ENCODE measurements at regions not wholly inside any gene's neighbourhood (a gene's known extent, or its start where the extent isn't known, plus 50 kb on each side); places are given as distances from the start of the nearest gene placed in this dataset.

DNA sequence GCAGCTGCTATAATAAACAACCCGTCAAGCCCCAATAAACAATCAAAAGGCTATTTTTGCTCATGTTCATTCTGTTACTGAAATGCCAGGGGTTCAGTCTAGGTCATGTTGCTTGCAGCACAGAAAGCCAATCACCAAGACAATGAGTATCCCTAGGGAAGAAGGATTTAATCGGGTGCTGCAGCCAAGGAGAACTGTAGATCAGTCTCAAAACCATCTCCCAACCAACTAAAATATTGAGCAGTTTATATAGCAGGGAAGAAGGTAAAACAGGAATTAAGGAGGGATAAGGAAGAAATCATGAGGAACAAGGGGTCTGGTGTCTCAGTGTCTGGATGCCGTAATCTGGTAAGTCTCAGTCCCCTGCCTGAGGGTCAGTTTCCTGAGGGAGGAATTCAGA is 169.5 kb downstream of the BLID start:
- DNase-seq (ENCODE audit: low read depth in 2 of 3, low spot score in 2 of 3), result no peak

DNA sequence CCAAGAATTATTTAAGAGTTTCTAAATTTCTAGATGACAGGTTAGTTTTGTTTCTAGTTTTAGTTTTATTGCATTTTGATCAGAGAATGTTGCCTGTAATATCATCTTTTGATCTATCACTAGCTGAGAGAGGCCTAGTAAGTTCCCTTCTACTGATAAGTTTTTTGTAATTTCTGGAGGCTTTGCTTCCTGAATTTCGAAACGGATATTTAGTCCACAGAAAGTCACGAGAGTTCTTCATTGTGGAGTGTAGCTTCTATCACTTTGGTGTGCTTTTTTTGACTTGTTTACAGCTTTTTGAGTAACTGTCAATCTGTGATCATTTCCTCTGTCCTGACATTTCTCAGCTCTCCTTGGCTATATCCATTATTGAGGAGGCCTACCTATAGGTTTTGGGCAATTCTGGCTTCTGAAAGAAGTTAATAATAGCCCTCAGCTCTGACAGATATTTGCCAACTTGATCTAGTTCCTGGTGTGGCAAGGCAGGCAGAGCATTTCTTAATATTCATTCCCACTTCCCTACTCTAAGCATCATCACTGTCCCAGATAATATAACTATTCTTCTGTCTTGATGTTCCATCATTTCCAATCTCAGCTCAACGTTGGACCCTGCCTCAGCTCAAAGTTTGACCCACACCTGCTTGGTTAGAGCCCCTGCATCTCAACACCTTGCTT is 171.3 kb downstream of the BLID start:
- DNase-seq (ENCODE audit: low read depth in 2 of 3, low spot score in 2 of 3), result no peak

DNA sequence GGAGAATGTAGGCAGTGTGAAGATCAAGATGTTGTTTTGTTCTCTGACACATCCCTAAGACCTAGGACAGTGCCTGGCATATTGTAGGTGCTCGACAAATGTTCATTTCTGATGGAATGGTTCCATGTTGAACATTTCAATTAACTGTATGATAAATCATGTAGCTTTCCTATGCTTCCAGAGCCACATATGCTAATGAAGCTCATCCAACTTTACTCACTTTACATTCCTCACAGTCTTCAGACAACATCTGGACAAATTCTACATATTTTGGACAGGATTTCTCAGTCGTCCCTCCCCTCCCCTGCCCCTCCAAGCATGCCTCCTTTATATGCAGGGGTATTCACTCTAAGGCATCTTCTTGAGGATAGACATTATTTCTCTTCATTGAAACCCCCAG is 177.9 kb downstream of the BLID start:
- DNase-seq (ENCODE audit: low read depth in 2 of 3, low spot score in 2 of 3), result no peak

DNA sequence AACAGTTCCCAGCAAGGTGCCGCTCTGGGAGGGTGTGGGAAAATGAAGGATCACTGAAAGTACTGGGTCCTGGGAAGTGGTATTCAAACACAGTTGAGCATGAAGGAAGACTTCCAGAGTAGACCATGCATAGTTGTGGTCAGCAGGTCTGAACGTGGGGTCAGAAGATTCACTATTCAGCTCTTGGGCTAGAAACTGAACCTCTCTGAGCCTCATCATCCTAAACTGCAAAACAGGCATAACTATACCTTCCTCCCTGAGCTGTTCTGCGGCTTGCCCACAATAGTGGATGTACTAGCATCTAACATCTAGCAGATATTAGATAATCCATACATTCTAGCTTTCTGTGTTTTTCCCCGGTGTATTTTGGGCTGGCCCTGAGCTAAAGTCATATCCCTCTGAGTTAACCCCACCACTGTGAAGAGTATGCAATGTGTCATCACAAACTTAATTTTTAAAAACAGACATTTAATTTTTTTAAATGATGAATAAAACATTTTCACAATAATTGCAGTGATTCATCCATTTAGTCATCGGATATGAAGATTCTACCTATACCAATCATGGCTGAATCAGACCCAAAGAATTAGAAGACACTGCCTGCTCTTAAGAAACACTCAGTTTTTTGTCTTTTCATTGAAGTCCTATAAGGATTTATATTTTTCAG is 179.1 kb downstream of the BLID start:
- no peak for DNase-seq (ENCODE audit: low read depth in 2 of 3, low spot score in 2 of 3)

DNA sequence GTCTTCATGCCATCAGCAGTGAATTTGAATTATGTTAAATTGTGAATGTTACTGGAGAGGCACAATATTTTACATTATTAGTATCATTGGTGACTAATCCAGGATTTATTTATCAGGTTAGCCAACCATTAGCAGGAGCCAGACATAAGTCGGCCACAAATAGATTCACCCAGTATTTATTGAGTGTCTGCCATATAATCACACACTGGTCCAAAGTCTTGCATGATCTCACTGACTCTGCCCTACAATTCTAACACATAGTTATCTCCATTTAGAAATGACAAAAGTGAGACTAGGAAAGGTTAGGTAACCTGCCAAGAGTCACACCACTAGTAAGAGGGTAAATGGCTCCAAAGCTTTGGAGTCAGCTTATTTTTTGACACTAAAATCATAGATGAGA is 179.6 kb downstream of the BLID start:
- no peak for DNase-seq (ENCODE audit: low read depth in 2 of 3, low spot score in 2 of 3)

DNA sequence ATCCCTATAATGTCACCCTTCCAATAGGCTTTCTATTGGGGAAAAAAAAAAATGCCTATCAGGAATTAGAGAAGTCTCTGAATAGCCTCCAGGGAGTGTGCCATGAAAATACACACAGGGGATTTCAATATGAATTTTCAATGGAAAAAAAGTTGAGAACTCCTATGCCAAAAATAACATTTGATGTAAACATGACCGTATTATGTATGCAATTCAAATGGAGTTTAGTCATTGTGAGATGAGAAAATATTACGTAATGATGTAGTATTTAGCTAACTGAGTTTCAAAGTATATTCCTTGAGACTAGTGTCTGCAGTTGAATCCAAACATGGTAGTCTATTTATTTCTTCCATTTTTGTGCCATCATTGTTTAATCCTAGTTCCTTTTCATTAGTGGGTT is 182.3 kb downstream of the BLID start:
- no peak for DNase-seq (ENCODE audit: low read depth in 2 of 3, low spot score in 2 of 3)

DNA sequence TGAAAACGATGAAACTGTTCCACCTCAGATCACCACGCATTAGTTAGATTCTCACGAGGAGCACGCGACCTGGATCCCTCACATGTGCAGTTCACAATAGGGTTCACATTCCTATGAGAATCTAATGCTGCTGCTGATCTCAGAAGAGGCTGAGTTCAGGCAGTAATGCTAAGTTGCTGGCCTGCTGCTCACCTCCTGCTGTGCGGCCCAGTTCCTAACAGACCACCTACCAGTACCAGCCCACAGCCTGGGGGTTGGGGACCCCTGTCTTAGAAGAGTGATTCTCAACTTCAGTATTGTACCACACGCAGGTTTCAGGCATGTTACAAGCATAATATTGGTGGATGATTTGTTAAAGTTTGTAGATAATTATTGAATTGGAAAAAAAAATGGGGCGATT is 182.7 kb downstream of the BLID start:
- DNase-seq (ENCODE audit: low read depth in 2 of 3, low spot score in 2 of 3), result no peak

DNA sequence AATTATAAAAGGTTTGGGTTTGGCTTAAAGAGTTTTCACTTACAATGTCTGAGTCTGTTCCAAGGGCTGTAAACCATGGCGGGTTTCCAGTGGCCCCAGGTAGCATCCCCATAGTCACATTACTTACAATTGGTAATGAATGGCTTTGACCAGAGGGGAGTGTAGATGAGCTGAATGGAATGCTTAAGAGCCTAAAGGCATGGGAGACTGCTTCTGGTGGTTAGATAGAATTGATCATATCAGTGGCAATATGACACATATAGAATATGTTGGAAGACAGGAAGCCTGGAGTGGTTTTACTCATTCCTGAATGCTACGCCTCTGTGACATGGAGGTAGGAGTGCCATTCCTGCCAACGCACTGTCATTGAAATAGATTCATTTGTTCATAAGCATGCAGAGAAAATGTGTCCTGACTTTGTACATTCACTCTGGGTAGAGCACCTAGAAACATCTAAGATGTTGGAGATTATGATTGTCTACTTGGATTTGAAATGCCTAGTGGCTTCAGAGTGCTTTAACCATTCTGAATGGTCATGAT is 183.3 kb downstream of the BLID start:
- DNase-seq (ENCODE audit: low read depth in 2 of 3, low spot score in 2 of 3), result no peak

DNA sequence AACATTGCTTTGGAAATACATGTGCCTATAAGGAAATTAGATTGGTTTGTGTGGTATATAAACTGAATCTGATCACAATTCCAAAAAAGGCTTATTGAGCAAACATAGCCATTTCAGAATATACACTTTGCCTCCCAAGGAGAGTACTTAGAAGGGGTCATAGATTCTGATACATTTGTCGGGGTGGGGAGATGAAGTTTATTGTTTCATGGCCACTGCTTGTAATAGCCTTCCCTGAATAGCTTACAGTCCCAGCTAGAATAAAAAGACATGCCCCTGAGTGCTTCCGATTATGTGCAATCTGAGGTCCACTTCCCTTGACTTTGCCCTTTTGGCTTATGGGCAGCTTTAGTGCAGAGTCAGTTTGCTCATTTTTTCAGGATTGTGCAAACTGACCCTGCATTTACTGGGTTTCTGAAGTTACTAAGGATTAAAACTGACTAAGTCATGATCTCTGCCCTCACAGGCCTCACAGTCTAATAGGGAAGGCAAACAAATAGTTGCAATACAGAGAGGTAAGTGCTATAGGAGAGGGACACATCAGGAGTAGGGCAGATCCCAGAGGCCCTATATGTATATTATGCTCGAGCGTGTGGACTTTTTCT is 184.2 kb downstream of the BLID start:
- no peak for DNase-seq (ENCODE audit: low read depth in 2 of 3, low spot score in 2 of 3)

DNA sequence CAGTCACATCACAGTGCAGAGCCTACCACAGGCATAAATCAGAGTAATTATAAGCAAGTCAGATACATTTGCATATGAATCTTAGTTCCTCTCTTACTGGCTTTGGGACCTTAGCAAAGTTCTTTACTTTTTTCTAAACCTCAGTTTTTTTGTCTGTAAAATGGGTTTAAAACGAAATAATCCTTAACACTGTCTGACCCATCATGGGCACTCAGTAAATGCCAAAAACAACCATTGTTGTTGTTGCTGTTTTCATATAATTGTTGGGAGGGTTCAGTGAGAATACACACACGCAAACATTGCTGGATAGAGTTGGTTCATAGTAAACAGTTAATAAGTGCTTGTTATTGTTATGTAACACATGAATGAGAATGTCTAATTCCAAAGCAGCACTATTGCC is 184.9 kb downstream of the BLID start:
- DNase-seq (ENCODE audit: low read depth in 2 of 3, low spot score in 2 of 3), result no peak

DNA sequence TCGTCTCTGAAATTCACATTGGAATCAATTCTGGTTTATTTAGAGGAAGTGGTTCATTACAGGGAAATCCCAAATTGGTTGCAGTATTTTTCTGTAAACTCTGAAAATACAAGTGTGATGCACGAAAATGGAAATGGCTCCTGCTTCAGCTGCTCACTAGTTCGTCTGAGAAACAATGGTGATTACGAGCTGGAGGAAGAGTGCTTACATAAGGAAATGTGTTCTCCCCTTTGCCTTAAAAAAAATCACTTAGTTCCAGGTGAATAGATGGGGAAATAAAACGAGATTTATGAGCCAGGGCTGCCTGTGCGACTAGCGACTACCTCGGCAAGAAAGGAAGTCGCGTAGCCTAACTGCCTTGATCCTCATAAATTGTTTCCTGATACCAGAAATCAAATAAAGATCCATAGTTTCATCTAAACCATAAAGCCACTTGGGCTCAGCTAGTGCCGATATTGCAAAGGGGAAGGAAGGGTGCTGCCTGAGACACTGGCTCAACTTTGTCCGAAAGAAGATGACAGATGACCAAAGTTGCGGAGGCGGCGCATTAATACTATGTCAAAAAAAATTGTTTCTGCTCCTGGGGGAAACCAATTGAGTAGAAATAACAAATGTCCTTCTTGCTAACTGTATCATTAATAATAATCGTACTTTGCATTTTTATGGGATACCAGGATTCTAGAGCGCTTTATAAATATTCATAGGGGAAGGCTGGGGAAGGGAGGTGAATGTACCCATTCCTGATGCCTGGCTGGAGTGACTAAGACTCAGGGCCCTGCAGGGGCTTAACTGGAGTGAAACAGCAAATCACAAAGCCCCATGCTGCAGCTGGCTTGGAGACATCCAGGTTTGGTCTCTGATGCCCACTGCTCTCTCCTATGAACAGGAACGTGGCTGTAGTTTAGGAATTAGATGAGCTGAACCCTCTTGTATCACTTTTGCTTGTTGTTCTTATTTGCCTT is 185.7 kb downstream of the BLID start:
- peak in 1 of 3 donors; percentile 12 for DNase-seq (ENCODE audit: low read depth in 2 of 3, low spot score in 2 of 3)

DNA sequence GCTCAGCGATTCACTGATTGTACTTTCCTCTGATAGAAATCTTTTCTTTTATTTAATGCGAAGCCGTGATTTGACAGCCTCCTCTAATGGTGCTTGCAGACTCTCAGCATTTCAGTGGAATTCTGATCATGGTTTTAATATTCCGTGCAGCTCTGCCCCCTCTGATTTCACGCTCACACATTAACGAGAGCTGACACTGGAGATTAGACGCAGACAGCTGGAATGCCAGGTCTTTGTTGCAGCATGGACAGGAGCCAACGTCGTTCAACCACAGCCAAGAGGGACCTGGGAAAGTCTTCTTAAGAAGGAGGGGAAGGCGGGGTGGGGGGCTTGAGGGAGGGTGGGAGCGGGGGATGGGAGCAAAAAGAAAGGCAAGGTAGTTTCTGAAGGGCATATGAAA is 186.4 kb downstream of the BLID start:
- no peak for DNase-seq (ENCODE audit: low read depth in 2 of 3, low spot score in 2 of 3)

DNA sequence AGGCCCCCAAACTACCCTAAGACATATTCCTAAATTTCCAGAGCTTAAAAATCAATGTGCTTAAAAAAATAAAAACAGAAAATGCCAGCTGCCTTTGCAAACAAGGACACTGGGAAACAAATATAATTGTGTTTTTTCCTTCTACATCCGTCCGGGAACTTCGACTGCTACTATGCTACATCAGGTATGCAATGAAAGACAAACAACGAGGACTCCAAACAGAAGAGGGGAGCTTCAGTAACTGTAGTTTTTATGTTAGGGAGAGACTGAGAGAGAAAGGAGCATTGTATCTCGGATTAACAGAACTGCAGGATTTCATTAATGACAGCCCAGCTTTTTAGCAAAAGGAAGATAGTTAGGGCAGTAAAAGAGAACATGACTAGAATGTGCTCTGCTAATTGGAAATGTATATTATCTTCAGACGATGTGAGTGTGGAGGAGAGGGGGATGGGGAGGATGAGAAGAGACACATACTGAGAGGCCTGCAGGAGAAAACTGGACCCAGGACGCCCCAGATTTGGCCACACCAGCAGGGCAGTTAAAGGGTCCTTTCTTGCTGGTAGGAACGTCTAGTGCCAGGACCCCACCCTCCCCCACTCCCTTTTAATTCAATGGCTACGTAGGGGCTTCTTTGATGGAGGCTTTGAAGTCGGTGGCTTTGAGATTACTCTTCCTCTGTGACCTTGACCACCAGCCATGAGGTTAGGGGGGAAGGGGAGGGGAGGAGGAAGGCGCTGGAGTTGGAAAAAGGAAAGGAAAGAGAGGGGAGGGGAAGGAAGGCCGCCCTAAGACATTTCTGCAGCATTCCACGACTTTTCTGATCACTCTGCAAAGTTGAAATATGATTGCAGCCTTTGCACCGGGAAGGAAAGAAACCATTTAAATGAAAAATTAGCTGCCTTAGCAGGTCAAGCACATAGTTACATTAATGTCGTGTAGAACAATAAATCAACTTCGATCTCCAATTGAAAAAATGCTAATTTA is 187.1 kb downstream of the BLID start:
- DNase-seq (ENCODE audit: low read depth in 2 of 3, low spot score in 2 of 3), result no peak

DNA sequence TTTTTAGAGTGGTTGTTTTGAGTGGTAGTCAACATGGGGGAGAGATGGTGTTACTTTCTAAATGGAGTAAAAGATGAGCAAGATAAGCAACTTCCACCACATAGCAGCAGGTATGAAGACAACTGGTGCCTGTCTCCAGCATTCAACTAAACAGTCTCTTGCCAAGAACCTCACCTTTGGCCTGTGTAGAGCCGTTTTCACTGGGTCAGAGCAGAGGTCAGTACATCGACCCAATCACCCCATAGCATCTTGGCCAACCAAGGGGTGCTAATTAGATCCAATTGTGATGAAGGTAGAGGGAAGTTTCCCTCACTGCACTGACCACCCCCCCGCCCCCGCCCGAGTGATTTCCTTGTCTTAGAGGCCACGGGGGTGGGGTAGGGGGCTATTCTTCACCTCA is 188.2 kb downstream of the BLID start:
- DNase-seq (ENCODE audit: low read depth in 2 of 3, low spot score in 2 of 3), result no peak

DNA sequence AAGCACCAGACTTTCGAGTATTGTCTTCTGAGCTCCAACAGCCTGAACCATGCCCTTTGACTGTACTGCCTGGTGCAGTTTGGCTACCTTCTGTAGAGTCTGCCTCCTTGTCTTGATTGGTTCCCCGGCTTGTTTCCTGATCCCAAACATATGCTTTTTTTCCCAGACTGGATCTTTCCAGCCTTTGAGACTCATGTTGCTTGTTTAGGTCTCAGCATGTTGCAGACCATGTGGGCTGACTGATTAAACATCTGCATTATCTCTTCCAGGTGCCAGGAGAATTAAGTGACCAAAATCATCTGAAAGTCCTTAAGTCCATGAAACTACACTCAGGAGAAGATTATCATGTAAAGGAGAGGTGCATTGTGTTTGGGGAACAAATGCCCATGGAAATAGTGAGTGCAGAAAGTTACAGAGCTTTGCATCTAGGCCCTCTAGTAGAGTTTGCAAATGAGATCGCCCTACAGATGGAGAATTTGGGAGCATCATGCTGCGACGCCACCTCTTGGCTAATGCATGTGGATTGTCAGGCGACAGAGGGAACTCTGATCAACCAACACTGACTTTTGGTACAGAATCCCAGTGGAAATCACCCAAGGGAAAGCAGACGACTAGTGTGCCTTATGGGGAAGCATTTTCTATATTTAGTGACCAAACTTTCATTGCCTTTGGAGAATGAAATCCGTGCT is 188.8 kb downstream of the BLID start:
- DNase-seq (ENCODE audit: low read depth in 2 of 3, low spot score in 2 of 3), result no peak

DNA sequence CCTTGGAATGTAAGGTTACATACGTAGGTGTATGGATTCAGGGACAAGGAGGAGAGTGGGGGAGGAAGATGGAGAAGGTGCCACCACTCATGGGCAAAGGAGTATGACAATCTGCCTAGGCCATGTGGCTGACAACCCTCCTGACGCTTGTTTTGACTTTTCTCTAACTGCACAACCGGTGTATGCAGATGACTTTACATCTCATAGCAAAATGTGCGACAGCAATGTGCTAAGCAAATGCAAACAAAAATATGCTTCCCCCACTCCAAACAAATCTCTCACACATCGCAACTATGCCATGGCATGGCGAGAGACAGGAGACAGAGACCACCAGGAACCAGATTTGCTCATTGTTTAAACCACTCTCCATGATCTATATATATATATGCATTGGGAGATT is 191.8 kb downstream of the BLID start:
- no peak for DNase-seq (ENCODE audit: low read depth in 2 of 3, low spot score in 2 of 3)

DNA sequence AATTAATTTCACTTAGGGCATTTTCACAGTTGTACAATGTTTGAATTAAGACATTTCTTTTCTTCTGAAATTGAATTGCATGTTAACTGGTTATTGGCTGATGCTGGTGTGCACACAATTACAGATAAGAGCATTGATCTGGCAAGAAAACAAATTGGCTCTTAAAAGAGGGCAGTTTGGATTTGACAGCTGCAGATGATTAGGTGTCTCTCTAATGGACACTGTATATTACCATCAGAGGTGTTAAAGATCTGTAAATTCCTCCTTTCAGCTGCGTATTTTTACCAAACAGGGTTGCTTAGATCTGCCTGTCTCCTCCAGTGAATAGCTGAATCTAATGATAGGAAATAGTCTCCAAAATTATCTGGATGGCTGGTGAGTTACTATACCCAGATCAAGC is 198.5 kb downstream of the BLID start:
- no peak for DNase-seq (ENCODE audit: low read depth in 2 of 3, low spot score in 2 of 3)

DNA sequence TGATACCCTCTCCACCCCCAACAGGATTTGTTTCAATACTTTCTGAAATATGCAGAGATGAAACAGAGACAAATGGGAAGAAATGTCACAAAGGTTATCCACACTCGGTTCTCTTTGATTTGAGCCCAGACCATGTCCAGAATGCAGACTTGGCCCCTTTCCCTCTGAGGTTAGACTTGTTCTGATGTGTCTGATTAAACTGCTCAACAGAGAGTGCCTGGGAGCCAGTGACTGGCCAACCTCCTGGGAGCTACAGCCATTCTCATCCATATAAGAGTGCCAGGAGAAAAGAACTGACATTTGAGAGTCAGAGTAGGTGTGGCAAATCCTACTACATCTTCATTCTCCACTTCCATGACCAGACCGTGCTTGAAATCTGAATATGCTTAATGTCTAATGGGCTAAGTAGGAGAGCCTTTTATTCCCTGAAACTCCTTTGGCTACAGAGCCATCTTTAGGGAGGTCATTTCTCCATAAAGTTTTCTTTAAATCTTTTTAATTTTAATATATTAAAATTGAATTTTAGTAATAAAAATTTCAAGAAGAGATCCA is 201.4 kb downstream of the BLID start:
- no peak for DNase-seq (ENCODE audit: low read depth in 2 of 3, low spot score in 2 of 3)

DNA sequence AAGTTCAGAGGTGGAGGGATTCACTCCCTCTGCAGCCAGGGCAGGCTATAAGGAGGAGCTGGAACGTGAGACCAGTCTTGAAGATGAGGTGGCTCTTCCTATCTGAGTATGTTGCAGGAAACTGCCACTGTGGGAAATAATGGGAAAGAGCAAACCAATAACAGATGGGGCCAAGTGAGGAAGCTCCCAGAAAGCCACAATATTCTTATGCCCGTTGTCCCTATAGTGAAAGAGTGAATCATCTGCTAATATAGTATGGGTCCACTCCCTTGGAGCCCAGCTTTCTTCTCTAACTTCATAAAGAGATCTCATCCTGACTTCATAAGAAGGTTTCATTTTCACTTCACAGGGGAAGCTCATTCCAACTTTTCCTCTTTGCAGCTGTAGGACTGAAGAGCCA is 206.4 kb downstream of the BLID start:
- DNase-seq (ENCODE audit: low read depth in 2 of 3, low spot score in 2 of 3), result no peak
